HG02884 (cell line): ENCODE measurements at regions not wholly inside any gene's neighbourhood (a gene's known extent, or its start where the extent isn't known, plus 50 kb on each side); places are given as distances from the start of the nearest gene placed in this dataset.
"Not testable (repeated sequence)": the region's sequence is repeated elsewhere in the genome, so short reads cannot be mapped to it uniquely, and the experiment has no call there.

Source experiments
- ATAC-seq: cut with Tn5 transposase; IDR thresholded peaks from one replicate; pipeline ENCODE4 v1.9.1; 2021; ENCODE audit warnings: mild to moderate bottlenecking, moderate library complexity; ENCODE audit not compliant: unreplicated experiment

DNA sequence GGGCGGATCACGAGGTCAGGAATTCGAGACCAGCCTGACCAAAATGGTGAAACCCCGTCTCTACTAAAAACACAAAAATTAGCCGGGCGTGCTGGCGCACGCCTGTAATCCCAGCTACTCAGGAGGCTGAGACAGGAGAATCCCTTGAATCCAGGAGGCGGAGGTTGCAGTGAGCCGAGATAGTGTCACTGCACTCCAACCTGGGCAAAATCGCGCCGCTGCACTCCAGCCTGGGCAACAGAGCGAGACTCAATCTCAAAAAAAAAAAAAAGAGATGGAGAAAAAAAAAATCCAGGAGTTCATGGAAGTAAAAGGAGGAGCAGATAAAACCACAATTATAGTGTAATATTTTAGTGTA, 76.3 kb upstream of the ZNF184 start:
- not testable (repeated sequence) for ATAC-seq

DNA sequence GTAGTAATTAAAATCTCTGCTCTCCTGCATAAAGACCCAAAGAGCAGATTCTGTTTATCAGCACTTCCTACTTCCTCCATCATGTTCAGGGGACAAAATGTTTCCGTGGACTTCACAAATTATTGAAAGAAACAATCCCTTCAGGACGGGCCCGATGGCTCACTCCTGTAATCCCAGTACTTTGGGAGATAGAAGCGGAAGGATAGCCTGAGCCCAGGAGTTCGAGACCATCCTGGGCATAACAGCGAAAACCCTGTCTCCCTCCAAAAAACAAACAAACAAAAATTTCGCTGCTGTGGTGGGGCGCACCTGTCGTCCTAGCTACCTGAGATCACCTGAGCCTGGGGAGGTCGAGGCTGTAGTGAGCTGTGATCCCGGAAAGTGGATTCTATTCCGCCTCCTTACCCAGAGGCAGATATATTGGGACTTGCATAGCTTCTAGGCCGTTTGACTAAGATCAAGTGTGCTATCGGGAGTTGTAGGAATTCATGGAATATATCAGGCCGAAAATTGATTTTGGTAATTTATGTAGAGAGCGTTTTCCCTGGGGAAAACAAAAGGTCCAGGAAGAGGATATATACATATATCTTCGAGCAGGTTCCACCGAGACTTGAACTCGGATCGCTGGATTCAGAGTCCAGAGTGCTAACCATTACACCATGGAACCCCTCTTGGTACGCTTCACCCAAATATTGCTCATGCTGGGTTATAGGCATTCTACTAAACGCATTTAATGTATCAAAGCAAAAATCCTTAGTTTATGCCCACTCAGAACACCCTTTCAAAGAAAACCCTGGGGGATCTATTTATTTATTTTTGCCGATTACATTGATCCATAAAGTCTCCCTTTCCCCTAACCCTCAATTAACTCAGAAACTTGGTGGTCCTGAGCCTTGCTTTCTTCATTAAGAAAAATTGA, 74.5 kb upstream of the ZNF184 start:
- ATAC-seq = no peak

DNA sequence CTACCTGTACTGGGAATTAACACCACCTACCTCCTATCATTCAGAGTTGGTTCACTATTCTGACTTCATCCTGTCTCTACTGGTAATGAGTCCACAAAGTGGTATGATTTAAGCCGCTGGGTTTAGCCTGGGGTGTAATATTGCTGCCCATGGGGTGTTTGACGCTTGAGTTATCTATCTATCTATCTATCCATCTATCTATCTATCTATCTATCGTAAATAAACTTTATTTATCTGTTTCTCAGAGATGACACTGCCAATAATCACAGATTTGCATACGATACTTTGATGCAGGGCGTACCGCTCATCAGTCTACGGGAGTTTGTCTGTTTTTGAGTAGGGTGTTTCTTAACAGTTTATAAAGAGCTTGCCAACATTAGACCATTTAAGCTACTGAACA, 73.6 kb upstream of the ZNF184 start:
- ATAC-seq = no peak

DNA sequence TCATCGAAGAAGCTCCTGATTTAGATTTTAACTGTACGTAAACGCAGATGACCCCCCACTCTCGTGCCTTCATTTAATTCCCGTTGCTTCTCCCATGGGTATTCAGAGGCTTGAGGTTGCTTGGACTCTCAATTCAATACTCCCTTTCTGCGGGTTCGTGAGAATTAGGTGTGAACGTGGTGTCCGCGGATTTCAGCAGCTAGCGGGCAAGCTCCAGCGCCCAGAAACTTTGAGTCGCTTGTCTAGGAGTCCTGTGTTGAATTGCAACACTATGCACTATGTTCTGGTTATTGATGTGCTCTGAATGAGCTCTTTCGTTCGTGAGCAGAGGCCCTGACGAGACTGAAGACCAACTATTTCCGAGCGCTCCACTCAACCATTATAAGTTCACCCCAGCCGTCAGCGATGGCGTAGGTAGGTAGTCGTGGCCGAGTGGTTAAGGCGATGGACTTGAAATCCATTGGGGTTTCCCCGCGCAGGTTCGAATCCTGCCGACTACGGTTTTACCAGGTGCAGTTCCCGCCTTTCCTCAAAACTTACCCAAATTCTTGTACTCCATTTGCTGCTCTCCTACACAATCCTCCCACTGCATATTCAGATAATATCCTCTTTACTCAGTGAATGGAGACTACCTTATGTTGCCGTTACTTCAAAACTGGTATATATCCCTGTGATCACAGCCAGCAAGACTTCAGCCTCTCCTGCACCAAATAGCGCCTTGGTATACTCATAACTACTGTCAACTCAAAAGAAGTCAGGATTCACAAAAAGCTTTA, 72.6 kb upstream of the ZNF184 start:
- ATAC-seq = no peak

DNA sequence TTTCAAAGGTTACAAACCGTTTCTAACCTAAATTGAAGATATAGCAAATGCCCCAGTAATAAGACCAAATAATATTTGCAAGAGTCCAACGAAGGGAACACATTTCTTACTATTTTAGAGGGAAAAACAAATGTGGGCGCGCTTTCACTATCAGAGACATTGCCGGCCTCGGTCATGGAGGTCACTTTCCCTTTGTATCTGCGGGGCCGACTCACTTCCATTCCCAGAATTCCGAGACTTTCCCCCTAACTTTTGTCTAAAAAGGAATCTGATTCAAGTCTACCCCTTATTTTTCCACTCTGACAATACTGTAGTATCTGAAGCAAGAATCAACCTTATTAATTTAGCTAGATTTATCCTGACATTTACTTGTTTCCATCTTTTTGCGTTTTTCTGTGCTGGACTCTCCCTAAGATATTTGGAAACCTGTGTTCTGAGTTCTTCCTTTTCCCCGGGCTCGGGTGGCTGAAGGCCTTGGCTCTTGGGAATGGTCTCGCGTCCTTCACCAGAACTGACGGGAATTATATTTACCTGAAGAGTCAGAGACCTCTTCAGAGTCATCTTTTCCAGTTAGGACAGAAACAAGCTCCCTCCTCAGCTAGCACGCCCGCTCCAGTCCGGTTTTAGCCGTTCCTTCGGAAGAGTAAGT, 71.8 kb upstream of the ZNF184 start:
- no peak for ATAC-seq

DNA sequence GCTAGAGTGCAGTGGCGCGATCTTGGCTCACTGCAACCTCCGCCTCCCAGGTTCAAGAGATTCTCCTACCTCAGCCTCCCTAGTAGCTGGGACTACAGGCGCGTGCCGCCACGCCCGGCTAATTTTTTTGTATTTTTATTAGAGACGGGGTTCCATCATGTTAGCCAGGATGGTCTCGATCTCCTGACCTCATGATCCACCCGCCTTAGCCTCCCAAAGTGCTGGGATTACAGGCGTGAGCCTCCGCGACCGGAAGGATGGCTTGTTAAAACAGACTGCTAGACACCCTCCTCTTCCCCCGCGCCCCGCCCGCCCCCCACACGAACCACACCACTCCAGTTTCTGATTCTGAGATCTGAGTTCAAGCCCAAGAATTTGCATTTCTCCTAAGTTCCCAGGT, 71.2 kb upstream of the ZNF184 start:
- ATAC-seq = not testable (repeated sequence)

DNA sequence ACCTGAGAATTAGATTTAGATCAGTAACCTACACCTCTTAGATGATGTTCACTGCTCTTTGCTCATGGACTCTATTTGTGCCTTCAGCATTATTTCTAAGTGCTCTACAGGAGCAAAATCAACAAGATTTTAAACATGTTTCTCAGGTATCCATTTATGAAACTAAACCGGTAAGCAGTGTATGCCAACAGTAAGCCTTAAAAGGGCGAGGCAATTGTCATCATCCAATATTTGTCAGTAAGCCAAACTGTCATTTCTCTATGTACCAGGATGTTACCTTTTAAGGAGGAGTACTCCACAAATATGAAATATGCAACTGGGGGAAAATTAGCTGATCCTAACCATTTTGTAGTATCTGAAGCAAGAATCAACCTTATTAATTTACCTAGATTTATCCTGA, 69.6 kb upstream of the ZNF184 start:
- no peak for ATAC-seq

DNA sequence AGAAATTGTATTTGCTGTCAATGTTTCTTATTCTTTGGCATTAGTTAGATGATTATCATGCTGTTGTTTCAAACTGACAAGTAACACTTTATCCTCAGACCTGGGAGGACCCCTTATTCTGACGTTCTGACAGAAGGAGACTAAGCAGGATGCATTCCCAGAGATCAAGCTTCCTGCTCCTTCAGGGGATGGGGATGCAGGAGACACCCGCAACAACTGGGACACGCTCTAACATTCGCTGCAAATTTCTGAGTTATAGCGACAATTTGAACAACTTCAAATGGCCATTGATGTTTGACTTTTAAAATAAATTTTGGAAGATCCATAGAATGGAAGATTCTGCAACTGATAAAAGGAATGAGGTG, 69.0 kb upstream of the ZNF184 start:
- no peak for ATAC-seq

DNA sequence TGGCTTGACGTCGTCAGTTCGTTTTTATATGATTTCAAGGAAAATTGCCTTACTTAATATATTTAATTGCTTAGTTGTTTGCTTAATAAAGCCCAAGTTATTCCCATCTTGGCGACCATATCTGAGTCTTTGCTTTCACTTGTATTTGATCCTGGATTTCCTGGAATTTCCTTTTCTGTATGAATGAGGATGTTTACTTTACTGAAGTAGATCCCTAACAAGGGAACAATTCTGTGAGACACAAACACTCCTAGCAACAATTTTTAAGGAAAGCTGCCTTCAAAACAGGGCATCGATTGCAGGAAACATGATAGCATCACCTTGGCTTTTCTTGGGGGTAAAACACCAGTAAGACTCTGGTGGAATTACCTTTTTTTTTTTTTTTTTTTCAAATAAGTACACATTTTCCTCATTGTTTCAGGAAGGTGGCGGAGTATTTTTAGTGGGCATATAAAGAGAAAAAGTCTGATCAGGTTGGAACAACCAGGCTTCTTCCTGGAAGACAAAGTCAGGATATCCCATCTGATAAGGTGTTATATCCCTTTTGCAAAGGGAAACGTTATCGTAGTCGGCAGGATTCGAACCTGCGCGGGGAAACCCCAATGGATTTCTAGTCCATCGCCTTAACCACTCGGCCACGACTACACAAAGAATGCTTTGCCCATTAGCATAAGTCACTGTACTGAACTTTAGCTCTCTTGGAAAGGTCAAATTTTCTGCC, 68.5 kb upstream of the ZNF184 start:
- no peak for ATAC-seq

DNA sequence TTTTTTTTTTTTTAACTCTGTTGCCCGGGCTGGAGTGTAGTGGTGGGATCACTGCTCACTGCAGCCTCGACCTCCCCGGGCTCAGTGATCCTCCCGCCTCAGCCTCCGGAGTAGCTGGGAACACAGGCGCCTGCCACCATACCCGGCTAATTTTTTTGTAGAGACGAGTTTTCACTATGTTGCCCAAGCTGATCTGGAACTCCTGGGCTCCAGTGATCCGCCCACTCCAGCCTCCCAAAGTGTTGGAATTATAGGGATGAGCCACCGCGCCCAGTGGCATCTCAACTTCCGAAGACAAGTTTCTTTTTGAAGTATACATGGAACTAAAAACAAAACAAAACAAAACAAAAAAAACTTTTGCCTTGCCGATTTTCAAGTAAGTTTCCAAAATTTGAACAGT, 66.6 kb upstream of the ZNF184 start:
- ATAC-seq = no peak

DNA sequence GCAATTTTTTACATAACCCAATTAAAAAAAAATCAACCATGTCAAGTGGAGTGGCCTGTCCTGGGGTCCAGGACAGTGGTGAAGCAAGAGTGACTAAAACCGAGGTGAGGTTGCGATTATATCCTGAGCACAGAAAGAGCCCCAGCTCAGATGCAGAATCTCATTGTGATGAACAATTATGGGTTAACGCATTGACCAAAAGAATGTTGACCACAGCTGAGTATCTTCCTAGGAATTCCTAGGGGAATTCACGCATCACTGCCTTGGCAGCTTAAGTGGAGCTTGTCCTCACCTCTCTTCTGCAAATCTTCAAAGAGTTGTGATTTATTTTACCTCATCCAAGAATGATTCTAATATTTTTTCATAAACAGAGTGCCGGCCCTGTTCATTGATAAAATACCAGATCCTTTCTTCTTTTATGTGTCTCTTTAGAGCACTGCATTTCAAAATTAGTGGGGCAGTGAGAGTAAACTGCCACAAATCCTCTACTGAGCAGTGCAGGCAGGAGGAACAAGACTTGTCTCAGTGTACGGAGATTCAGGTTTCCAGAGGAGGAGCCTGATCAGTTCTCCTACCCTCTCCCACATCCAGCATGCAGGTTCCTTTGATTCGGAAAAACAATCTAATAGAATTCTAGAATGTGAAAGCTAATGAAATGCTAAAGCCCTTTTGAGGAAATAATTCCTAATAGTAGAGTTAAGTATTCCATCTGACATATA, 60.1 kb upstream of the ZNF184 start:
- no peak for ATAC-seq

DNA sequence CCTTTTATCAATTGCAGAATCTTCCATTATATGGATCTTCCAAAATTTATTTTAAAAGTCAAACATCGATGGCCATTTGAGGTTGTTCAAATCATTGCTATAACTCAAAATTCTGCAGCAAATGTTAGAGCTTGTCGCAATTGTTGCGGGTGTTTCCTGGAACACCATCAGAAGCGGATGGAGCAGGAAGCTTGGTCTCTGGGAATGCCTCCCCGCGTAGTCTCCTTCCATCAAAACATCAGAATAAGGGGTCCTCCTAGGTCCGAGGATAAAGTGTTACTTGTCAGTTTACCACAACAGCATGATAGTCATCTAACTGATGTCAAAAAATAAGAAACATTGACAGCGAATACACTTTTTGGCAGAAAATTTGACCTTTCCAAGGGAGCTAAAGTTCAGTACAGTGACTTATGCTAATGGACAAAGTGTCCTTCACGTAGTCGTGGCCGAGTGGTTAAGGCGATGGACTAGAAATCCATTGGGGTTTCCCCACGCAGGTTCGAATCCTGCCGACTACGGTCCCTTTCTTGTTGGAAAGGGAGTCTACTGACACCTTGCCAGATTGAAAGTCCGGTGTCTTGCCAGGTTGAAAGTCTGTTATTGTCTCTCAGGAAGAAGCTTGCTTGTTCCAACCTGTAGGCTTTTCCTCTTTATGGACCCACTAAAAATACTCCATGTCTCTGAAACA, 59.0 kb upstream of the ZNF184 start:
- no peak for ATAC-seq

DNA sequence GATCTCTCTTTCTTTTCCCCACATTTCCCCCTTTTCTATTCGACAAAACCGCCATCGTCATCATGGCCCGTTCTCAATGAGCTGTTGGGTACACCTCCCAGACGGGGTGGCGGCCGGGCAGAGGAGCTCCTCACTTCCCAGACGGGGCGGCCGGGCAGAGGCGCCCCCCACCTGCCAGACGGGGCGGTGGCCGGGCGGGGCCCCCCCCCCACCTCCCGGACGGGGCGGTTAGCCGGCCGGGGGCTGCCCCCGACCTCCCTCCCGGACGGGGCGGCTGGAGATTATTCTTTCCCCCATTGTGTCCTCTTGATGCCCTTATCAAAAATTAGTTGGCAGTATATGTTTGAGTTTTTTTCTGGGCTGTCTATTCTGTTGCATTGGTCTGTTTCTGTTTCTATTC, 56.9 kb upstream of the ZNF184 start:
- ATAC-seq = not testable (repeated sequence)

DNA sequence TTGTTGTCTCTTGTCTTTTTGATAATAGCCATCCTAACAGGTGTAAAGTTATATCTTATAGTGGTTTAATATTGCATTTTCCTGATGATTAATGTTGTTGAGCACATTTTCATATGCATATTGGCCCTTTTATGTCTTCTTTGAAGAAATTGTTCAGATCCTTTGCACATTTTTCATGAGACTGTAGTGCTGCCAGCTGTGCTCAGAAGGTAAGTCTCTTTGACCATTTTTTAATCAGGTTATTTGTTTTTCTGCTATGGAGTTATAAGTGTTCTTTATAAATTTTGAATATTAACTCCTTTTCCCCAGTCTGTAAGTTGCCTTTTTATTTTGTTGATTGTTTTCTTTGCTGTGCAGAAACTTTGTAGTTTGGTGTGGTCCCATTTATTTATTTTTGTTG, 55.8 kb upstream of the ZNF184 start:
- no peak for ATAC-seq
